Cardiac muscle cell (in vitro differentiated cells and primary cell): ENCODE measurements at regions not wholly inside any gene's neighbourhood (a gene's known extent, or its start where the extent isn't known, plus 50 kb on each side); places are given as distances from the start of the nearest gene placed in this dataset.
A peak's percentile ranks its signal among the peaks of the same experiment; 100 is the strongest.

Experiments used
- DNase-seq, 2 donors: peaks; one replicate each; pipeline versions ENCODE4 v3.0.0 to v3.0.0-alpha.2; 2010 to 2017; ENCODE audit warnings: low read depth in 1 of 2, low spot score in 1 of 2
- H3K27ac ChIP-seq: fragments of 200-600 bp; sonication (generic); 2 replicates; pipeline ENCODE4 v1.5.1; 2016
- H3K27me3 ChIP-seq: fragments of 200-600 bp; sonication (generic); 2 replicates; pipeline ENCODE4 v1.6.0; 2016; ENCODE audit warnings: control low read depth
- H3K36me3 ChIP-seq: fragments of 200-600 bp; sonication (generic); 2 replicates; pipeline ENCODE4 v1.5.1; 2016; ENCODE audit warnings: control low read depth
- H3K4me1 ChIP-seq: fragments of 200-600 bp; sonication (generic); 2 replicates; pipeline ENCODE4 v1.8.1; 2017; ENCODE audit warnings: low read depth, mild to moderate bottlenecking, mixed run types
- H3K4me3 ChIP-seq: fragments of 200-600 bp; sonication (generic); 2 replicates; pipeline ENCODE4 v1.5.1; 2016; ENCODE audit warnings: mild to moderate bottlenecking
- H3K9me3 ChIP-seq: fragments of 200-600 bp; sonication (generic); 2 replicates; pipeline ENCODE4 v1.5.1; 2017; ENCODE audit warnings: low read depth, mild to moderate bottlenecking, control low read depth
- CTCF ChIP-seq: IDR thresholded peaks from 2 replicates; pipeline ENCODE4 v1.5.1; 2012; ENCODE audit warnings: low read depth, mild to moderate bottlenecking, low read length

- Histone ChIP-seq H3K9me3 (no peaks in the 10 kb centered on the region), H3K27ac (no peak overlapping the region), H3K4me1 (no peaks in the 10 kb centered on the region), H3K36me3 (no peaks in the 10 kb centered on the region), H3K27me3 (peaks cover 14% of the 10 kb centered on the region), H3K4me3 (no peak overlapping the region)
- DNase-seq: peak in 1 of 2 donors; percentile 15
- no peak for TF ChIP-seq CTCF
These were observed 258.5 kb upstream of the CDH4 start for GRCh38 chr20:60993433-60994044.

GRCh38 chr20:60999250-60999649 lies 252.8 kb upstream of the CDH4 start:
- TF ChIP-seq CTCF: no peak
- DNase-seq: no peak
- no peaks in the 10 kb centered on the region for H3K4me1 ChIP-seq
- H3K27me3 ChIP-seq: peaks cover 30% of the 10 kb centered on the region
- no peak overlapping the region for H3K4me3 ChIP-seq
- no peaks in the 10 kb centered on the region for H3K36me3 ChIP-seq
- no peaks in the 10 kb centered on the region for H3K9me3 ChIP-seq
- H3K27ac ChIP-seq: no peak overlapping the region

GRCh38 chr20:61002090-61002489 lies 250.0 kb upstream of the CDH4 start:
- H3K27ac ChIP-seq: no peak overlapping the region
- TF ChIP-seq CTCF: no peak
- DNase-seq: no peak
- H3K9me3 ChIP-seq: no peaks in the 10 kb centered on the region
- H3K4me1 ChIP-seq: no peaks in the 10 kb centered on the region
- peaks cover 30% of the 10 kb centered on the region for H3K27me3 ChIP-seq
- H3K36me3 ChIP-seq: no peaks in the 10 kb centered on the region
- no peak overlapping the region for H3K4me3 ChIP-seq

GRCh38 chr20:61014491-61014890 lies 237.6 kb upstream of the CDH4 start:
- TF ChIP-seq CTCF: no peak
- no peak overlapping the region for H3K4me3 ChIP-seq
- no peaks in the 10 kb centered on the region for H3K4me1 ChIP-seq
- H3K36me3 ChIP-seq: no peaks in the 10 kb centered on the region
- H3K9me3 ChIP-seq: no peaks in the 10 kb centered on the region
- no peak overlapping the region for H3K27ac ChIP-seq
- H3K27me3 ChIP-seq: no peaks in the 10 kb centered on the region
- no peak for DNase-seq

GRCh38 chr20:61015602-61016001 lies 236.5 kb upstream of the CDH4 start:
- no peaks in the 10 kb centered on the region for H3K36me3 ChIP-seq
- H3K4me3 ChIP-seq: no peak overlapping the region
- H3K4me1 ChIP-seq: no peaks in the 10 kb centered on the region
- no peak for TF ChIP-seq CTCF
- no peak for DNase-seq
- H3K27me3 ChIP-seq: no peaks in the 10 kb centered on the region
- no peak overlapping the region for H3K27ac ChIP-seq
- H3K9me3 ChIP-seq: no peaks in the 10 kb centered on the region
